Fibroblast of skin of right biceps (primary cell): ENCODE measurements at regions not wholly inside any gene's neighbourhood (a gene's known extent, or its start where the extent isn't known, plus 50 kb on each side); places are given as distances from the start of the nearest gene placed in this dataset.

Experiments
- DNase-seq: peaks from one replicate; pipeline ENCODE4 v3.0.0-alpha.2; 2013

- DNase-seq: no peak
Measured at GRCh38 chr4:189046642-189047041, 894.0 kb upstream of the FRG1 start.

DNA sequence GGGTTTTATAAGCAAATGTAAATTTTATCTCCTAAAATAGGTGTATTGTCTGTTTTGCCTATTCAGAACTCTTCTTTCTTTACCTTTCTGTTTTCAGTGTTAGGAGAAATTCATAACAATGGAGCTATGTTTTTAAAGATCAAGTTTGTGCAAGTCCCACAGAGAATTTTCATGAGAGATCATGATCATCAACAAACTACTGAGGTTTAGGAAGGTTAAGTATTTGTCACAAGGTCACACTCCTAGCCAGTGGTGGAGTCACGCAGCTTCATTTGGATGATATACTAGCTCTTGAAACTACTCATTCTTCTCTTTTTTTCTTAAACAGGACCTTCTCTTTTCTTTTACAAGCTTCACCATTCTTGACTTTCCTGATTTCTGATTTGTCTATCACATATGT lies 892.6 kb upstream of the FRG1 start:
- DNase-seq: no peak

GRCh38 chr4:189049682-189050081 lies 891.0 kb upstream of the FRG1 start:
- no peak for DNase-seq

DNA sequence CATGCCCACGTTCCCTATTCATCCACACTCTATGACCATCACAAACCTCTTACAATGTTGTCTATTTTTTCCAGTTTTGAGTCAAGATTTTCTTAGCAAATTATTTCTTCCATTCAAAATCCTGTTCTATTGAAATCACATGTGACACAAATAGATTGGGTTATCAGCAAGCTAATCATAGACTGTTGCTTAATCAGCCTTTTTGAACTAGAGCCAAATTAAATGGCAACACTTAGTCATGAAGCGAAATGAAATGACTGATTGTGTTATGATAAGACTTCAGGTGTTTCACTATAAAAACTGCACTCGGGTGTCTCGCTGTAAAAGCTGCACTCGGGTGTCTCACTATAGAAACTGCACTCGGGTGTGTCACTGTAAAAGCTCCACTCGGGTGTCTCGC lies 890.0 kb upstream of the FRG1 start:
- no peak for DNase-seq

DNA sequence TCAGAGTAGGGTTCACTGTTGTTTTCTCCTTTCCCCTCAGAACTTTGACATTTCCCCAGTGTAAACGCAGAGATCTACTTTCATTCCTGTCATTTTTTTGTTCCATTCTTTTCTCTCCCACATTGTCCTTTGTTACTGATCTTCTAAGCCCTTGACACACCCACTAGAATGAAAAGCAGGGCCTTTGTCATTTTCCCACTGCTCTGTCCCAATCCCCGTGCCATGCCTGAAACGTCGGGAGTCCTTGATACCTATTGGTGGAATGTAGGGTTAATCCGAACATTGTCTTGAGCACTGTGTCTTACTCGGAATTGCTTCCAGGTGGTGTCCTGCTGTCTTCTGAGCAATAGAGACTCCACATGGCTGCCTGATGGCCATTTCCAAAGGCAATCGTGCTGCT lies 887.1 kb upstream of the FRG1 start:
- no peak for DNase-seq

DNA sequence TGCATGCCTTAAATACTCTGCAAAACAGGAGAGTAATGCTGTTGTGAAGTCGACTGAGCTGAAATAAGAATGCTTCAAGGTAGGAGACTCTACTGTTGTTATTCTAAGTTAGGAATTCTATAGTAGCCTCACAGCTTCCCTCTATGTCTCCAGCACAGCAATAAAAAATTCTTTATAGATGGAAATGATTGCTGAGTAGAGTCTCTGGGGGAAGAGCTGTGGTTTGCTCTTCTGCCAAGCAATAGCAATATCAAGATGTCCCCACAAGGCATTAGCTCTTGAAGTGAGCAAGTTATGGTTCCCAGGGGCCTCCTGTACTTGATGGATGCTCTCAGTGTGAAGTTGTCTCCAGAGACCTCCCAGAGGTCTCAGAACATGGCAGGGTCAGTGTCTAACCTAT lies 880.6 kb upstream of the FRG1 start:
- DNase-seq: peak; percentile 91

DNA sequence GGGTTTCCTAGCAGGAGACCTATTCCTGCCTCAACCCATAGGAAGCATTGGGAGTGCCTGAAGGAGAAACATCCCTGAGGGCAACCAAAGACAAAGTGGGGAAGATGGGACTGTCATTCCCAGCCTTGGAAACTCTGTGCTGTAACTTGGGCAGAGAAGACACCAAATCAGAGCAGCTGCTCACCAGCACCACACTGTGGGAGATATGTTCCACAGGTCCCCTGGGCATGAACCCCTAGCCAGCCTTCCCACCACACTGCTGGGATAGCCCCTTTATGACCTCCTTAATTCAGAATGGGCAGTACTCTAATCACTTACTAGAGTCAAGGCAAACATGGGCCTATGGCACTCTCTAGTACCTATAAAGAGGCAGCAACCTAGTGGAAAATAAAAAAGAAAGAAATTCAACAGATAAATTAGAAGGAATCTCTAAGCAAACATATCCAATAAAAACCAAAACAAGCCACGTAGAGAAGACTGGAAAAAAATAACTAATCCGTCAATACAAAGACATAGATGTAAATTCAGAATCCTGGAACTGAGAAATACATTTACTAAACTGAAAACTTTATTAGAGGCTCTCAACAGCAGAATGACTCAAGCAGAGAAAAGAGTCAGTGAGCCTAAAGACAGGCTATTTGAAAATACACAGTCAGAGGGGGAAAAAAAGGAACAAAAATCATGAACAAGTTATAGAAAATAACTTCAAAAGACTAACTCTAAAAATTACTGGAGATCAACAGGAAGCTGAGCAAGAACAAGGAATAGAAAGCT lies 878.4 kb upstream of the FRG1 start:
- no peak for DNase-seq

DNA sequence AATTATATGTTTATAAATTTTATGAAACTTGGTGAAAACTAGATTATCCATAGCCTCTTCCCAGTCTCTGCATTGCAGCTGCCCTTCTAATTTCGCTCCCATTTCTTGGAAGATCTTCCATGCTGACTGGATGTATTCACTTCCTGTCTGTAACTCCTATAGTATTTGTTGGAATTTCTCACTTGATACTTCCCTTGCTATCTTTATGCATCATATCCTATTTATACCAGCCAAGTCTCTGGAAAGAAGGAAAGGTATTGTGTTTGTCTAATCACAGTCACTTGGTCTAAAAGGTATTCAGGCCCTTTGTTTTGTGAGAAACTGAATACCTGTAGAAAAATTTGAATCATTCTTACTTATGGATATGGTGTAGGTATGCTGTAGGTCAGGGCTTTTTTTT lies 870.9 kb upstream of the FRG1 start:
- DNase-seq: peak; percentile 55

- DNase-seq: no peak
Measured at GRCh38 chr4:189071241-189071640, 869.4 kb upstream of the FRG1 start.

GRCh38 chr4:189073739-189074138 lies 866.9 kb upstream of the FRG1 start:
- DNase-seq: no peak

GRCh38 chr4:189081826-189082225 lies 858.8 kb upstream of the FRG1 start:
- peak; percentile 70 for DNase-seq

DNA sequence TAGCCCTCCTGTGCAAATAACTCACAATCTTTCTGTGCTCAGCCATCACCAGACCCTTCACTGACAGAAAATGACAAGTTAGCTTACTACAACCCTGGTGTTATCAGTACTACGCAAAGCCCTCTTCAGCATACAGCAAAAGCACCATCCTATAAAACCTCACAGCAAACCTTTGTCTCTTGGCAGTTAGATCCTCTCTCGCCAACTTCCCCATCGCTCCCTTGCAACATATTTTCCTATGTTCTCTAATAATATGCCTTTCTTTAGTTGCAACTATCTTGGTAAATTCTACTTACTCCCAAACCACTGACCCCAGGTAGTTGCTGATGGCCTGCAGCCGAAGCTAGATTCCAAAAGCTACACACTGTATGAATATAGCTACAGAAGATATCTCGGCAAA lies 856.9 kb upstream of the FRG1 start:
- no peak for DNase-seq

DNA sequence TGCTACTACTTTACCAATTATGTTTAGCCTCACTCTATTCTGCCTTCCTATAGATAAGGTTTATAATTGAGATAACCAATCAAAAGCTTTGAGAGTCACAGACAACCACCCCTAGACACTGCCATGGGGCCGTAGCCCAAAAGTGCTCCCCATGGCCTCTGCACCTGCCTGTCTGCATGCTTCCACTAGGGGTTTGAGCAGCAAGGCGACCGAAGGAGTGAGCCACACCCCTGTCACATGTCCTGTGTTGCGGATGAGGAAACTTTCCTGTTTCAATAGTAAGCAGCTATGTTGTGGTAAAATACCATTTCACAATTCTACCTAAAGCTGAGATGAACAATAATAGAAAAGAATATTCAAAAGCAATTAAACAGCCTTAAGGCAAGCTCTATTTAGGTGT lies 856.0 kb upstream of the FRG1 start:
- DNase-seq: no peak

DNA sequence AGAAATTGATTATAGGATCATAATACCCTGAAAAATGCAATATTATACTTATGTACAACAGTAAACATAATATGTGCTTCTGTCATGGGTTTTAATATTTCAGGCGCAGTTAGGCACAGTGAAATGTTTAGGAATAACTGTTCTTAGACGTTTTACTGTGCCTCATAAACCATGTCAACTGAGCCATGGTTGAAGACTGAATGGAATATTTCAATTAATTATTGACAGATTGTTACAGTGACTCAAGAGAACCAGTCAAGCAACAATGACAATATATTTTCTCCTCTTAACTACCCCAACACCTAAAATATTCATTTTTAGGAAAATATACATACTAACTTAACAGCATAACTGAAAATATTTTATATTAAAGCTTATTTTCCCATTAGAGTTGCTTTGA lies 852.7 kb upstream of the FRG1 start:
- no peak for DNase-seq

GRCh38 chr4:189088780-189089179 lies 851.9 kb upstream of the FRG1 start:
- peak; percentile 34 for DNase-seq

DNA sequence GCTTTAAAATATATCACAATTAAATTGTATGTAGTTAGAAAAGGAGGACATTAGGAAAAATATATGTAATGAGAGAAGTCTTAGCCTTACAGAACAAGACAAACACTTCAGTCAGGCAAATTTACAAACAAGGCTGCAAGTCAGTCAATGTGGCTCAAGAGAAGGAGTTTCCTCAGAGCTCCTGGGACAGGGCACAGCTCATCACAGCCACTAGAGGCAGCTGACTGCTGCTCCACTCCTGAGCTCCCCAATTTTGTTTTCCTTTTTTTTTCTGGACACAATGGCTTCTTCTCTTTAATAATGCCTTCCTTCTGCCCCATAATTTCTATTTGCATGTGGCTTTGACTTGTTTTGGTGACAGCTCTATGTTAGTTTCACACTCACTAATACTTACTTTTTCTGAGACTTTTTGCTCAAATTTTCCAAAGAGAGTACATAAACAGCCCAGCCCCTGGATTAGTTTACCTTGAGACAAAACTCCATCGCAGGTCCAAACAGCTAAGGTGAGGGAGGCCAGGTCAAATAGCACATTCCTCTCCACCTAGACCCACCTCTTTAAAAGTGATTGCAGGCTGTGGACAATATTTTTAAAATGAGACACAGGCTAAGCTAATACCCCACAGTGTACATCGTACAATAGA lies 850.4 kb upstream of the FRG1 start:
- DNase-seq: no peak

- DNase-seq: peak; percentile 46
Measured at GRCh38 chr4:189092581-189092980, 848.1 kb upstream of the FRG1 start.

DNA sequence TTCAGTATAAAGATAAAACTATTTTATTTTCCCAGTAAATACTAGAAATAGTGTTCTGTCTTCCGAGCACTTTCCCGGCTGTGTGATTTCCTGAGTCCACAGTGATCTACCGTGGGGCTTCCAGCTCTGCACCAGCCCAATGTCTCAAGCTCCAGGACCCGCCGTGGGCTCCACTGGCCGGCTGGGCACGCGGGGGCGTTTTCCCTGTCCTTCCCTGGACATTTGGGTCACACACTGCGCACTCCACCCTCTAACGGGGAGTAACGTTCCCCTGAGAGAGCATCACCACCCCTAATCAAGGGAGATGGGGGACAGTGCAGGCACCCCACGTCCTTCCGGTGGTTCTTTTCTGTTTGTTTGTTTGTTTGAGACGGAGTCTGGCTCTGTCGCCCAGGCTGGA lies 844.6 kb upstream of the FRG1 start:
- DNase-seq: no peak

DNA sequence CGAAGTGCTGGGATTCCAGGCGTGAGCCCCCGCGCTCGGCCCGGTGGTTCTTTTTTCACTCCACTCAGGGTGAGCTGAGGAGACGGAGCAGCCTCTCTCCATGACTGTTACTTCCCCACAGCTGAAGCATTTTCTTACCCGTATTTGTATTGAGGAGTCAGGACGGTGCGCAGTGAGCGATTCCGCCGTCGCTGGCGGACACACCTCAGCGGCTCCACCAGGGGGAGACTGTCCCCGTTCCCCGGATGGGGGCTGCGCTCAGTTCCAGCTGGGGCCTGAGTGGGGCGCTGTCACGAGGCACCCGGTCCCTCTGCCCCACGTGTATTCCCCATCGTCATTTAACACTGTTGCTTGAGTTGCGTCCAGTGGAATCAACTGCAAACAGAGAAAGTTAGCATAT lies 844.0 kb upstream of the FRG1 start:
- DNase-seq: no peak

GRCh38 chr4:189098932-189099696 lies 841.6 kb upstream of the FRG1 start:
- no peak for DNase-seq

GRCh38 chr4:189113389-189113888 lies 827.2 kb upstream of the FRG1 start:
- DNase-seq: no peak

GRCh38 chr4:189117426-189117825 lies 823.2 kb upstream of the FRG1 start:
- no peak for DNase-seq

GRCh38 chr4:189121336-189121735 lies 819.3 kb upstream of the FRG1 start:
- DNase-seq: no peak
